IPS DF 6.9 (cell line): ENCODE measurements at regions not wholly inside any gene's neighbourhood (a gene's known extent, or its start where the extent isn't known, plus 50 kb on each side); places are given as distances from the start of the nearest gene placed in this dataset.

ENCODE experiments used
- DNase-seq: peaks from one replicate; pipeline ENCODE4 v3.0.0-alpha.2; 2013; ENCODE audit warnings: low read depth, low spot score
- H3K27ac ChIP-seq: one replicate; pipeline ENCODE4 v1.5.1; 2013; ENCODE audit warnings: low read length, control low read depth
- H3K27me3 ChIP-seq: 2 replicates; pipeline ENCODE4 v1.6.1; 2013; ENCODE audit warnings: mild to moderate bottlenecking, low read length; ENCODE audit not compliant: control insufficient read depth, insufficient read depth
- H3K36me3 ChIP-seq: 2 replicates; pipeline ENCODE4 v1.6.1; 2013; ENCODE audit warnings: low read length; ENCODE audit not compliant: control insufficient read depth, insufficient read depth
- H3K4me1 ChIP-seq: 2 replicates; pipeline ENCODE4 v1.6.1; 2013; ENCODE audit warnings: low read length; ENCODE audit not compliant: control insufficient read depth, insufficient read depth
- H3K4me3 ChIP-seq: 2 replicates; pipeline ENCODE4 v1.5.1; 2013; ENCODE audit warnings: mild to moderate bottlenecking, low read length
- H3K9me3 ChIP-seq: 2 replicates; pipeline ENCODE4 v1.6.1; 2013; ENCODE audit warnings: low read length, inconsistent platforms; ENCODE audit not compliant: control insufficient read depth, insufficient read depth
- WGBS: extraction: QIAGEN DNeasy Blood & Tissue Kit; methylation state at CpG from one replicate; pipeline ENCODE4 v1.1.7; 2013; ENCODE audit warnings: mixed read lengths, missing lambda C conversion rate; ENCODE audit not compliant: insufficient read length, insufficient coverage; 5-methylcytosine and 5-hydroxymethylcytosine counted together

DNA sequence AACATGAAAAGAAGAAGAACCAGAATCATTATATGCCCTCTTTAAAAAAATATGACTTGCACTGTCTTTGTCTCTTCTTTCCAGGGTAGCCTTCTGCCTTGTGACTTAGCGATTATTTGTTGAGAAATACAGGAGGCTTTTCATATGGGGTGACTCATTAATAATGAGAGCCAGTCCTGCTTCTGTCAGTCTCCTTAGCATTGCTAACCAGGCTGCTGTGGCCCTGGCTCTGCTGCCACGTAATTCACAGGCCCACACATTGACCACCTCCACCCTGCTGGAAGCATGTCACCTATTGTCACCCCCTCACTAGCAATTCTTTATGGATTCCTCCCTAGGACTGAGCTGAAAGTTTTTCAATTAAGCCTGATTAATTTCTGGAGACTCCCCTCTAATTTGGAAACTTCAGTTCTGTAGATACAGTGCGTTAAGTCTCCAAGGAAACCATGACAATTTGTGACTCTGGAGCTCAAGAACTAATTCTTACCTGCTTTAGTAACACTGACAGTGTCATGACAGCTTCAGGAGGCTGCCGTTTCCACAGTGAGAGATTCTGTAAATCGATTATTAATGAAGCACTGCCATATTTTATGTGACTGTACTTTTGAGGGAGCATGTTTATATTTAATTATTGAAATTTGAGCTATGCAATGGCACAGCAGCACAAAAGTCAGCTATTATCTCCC lies 267.9 kb upstream of the SP8 start:
- no peak for DNase-seq
- no peaks in the 10 kb centered on the region for H3K9me3 ChIP-seq
- H3K4me1 ChIP-seq = no peaks in the 10 kb centered on the region
- WGBS = no CpG with 5 or more reads among the region's 5 CpGs
- H3K36me3 ChIP-seq = no peaks in the 10 kb centered on the region
- H3K27ac ChIP-seq = no peak overlapping the region
- H3K4me3 ChIP-seq = no peak overlapping the region
- no peaks in the 10 kb centered on the region for H3K27me3 ChIP-seq

DNA sequence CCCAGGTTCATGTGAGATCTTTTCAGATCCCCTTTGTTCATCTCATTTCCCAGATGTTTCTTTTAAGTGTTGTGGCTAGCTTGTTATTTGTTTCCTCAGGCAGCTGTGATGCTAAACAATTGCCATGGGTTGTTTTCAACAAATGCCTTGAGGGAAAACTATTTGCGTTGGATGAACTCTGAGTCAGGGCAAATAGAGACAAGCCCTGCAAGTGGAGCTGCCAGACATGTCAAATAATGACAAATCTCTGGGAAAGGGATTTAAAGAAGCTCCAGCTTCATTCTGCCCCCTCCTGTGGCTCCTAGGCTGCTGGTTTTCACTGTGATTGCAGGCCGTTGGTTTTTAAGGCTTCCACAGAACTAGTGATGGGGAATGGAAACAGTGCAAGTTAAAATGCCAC lies 272.4 kb upstream of the SP8 start:
- Histone ChIP-seq H3K4me1 (no peaks in the 10 kb centered on the region), H3K27ac (no peak overlapping the region), H3K27me3 (no peaks in the 10 kb centered on the region), H3K36me3 (no peaks in the 10 kb centered on the region), H3K9me3 (no peaks in the 10 kb centered on the region), H3K4me3 (no peak overlapping the region)
- DNase-seq = no peak
- no CpG with 5 or more reads among the region's 2 CpGs for WGBS

DNA sequence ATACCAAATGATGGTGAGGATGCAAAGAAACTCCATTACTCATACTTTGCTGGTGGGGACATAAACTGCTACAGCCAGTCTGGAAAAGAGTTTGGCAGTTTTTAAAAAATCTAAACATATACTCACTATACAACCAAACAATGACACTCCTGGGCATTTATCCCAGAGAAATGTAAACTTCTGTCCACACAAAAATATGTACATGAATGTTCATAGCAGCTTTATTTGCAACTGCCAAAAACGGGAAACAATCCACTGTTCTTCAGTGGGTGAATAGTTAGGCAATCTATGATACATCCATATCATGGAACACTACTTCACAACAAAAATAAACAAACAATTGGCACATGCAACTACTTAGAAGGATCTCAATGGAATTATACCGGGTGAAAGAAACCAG lies 276.4 kb upstream of the SP8 start:
- Histone ChIP-seq H3K27me3 (no peaks in the 10 kb centered on the region), H3K36me3 (no peaks in the 10 kb centered on the region), H3K4me1 (no peaks in the 10 kb centered on the region), H3K9me3 (no peaks in the 10 kb centered on the region), H3K27ac (no peak overlapping the region), H3K4me3 (no peak overlapping the region)
- WGBS = no CpG with 5 or more reads among the region's 2 CpGs
- no peak for DNase-seq

DNA sequence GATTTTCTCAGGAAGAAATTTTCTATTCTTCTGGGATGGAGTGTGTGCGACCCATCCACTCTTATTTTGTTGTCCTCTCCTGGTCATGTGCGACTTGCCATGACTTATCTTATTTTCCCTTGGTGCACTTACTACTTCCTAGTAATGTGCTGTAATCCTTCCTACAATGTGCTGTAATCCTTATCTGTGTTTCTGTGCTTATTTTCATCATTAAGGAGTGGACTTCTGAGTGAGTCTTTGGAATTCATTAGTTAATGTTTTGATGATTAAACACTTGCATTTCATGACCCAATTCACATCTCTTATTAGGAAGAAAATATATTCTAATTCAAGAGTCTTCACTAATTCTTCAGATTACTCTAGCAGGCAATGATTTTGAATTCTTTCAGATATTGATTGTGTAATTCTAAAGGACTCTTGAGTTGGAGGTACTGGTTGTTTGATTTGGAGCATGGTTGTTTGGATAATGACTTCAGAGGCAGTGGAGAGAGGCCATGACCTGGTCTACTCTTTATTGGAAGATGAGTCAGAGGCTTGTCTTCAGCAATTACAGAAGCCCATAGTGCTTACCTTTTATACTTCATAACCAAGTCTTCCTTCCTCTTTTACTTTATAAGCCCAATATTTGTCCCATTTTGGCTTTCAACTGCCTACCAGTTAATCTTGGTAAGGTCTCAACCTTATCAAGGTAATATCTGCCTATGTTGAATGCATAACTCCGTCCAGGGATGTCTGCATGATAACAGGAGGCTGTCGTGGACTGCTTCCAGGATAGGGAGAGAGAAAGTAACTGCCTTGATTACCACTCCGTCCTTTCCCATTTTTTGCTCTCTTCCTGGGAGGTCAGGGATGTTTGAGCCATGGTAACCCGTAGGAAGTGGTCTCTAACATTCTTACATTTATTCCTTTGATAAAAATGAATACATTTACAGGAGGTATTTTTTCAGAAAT lies 278.3 kb upstream of the SP8 start:
- Histone ChIP-seq H3K27me3 (no peaks in the 10 kb centered on the region), H3K9me3 (no peaks in the 10 kb centered on the region), H3K4me3 (no peak overlapping the region), H3K36me3 (no peaks in the 10 kb centered on the region), H3K4me1 (no peaks in the 10 kb centered on the region), H3K27ac (no peak overlapping the region)
- WGBS = no CpG with 5 or more reads among the region's 6 CpGs
- no peak for DNase-seq

DNA sequence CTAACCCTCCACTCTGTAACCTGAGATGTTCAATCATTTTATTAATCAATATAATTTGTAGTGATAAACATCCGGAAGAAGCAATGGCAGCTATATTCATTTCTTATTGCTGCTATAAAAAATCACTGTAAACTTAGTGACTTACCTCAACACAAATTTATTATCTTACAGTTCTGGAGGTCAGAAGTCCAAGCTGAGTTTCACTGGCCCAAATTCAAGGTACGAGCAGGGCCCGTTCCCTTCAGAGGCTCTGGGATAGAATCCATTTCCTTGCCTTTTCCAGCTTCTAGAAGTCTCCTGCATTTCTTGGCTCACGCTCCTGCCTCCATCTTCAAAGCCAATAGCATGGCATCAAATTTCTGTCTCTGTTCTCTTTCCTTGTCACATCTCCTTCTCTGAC lies 279.5 kb upstream of the SP8 start:
- WGBS = no CpG with 5 or more reads among the region's 4 CpGs
- no peaks in the 10 kb centered on the region for H3K27me3 ChIP-seq
- no peak for DNase-seq
- no peak overlapping the region for H3K4me3 ChIP-seq
- no peaks in the 10 kb centered on the region for H3K9me3 ChIP-seq
- H3K4me1 ChIP-seq = no peaks in the 10 kb centered on the region
- H3K27ac ChIP-seq = no peak overlapping the region
- no peaks in the 10 kb centered on the region for H3K36me3 ChIP-seq

DNA sequence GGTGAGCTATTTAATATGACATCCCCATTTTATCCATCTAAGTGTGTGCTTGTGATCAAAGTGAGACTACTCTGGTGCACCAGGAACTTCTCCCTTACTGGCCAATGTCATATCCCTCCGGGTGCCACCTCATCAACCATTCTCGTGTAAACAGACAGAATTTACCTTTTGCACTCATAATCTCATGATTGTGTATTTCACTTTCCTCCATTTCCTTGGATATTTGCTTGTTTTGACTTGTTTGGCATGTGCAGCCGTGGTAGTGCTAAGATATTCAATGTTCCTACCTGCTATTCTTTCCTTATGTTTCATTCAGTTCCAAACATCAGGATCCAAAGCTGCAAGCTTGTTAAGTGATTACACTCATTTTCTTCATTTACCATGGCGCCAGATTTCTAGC lies 280.5 kb upstream of the SP8 start:
- Histone ChIP-seq H3K27me3 (no peaks in the 10 kb centered on the region), H3K27ac (no peak overlapping the region), H3K4me3 (no peak overlapping the region), H3K36me3 (no peaks in the 10 kb centered on the region), H3K4me1 (no peaks in the 10 kb centered on the region), H3K9me3 (no peaks in the 10 kb centered on the region)
- no CpG with 5 or more reads among the region's 4 CpGs for WGBS
- no peak for DNase-seq

DNA sequence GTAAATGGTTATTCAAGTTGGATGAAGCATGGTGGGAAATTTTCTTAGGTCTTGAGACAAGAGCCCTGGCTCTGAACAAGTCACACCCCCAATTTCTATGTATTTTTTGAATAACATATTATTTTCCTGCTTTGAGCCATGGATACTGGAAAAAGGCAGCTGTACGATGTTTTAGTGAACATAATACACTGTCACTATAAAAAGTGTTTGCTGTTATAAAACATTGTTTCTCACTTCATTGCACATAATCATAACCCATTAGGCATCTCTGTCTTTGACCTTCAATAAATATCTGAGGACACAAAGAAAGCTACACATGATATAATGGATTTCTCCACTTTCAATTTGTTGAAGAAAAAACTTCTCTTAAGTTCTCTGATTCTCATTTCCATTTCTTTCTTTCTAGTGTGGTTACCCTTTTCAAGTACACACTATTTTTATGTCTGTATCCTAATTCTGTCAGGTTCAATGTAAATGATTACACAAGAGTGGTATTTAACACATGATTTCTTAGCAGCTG lies 283.9 kb upstream of the SP8 start:
- Histone ChIP-seq H3K27ac (no peak overlapping the region), H3K4me1 (no peaks in the 10 kb centered on the region), H3K9me3 (no peaks in the 10 kb centered on the region), H3K4me3 (no peak overlapping the region), H3K36me3 (no peaks in the 10 kb centered on the region), H3K27me3 (no peaks in the 10 kb centered on the region)
- no peak for DNase-seq
- no CpG with 5 or more reads among the region's 1 CpG for WGBS

DNA sequence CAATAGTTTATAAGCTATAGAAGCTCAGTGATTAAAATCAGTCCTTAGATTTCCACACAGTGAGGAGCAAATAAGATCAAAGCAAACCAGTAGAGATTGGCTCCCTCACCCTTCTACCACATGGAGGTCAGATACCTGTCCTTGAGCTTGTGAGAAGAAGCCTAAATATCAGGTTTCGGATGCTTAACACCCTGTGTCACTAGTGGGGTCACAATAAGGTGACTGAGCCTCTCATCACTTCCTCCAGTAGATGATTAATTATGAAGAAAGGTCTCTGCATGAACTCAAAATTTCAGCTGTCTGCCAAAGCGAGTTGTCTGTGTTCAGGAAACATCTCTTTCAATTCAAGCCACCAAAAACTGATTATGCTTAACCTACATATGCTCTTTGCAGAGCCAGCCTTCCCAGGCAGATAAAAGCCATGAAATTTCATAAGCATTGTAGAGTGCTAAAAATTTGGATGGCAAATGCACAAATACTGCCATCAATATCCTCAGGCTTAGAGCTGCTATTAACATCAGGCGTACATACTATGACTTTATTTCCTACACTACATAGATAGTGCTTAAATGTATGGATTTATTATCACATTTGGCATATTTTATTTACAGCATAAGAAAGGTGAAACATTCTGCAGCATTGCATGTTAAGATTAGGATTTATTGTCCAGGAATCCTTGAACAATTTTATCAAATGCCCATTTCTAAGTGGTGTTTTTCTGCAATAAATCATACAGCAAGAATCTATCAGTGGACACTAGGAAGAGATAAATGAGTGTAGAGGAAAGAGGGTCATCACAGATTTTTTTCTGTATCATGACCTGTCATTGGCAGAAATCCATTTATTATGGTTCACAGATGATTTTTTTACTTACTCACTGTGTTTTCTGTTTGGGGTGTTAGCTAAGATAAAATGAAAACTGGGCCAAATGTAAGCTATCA lies 285.1 kb upstream of the SP8 start:
- Histone ChIP-seq H3K9me3 (no peaks in the 10 kb centered on the region), H3K27me3 (no peaks in the 10 kb centered on the region), H3K4me1 (no peaks in the 10 kb centered on the region), H3K36me3 (no peaks in the 10 kb centered on the region), H3K27ac (no peak overlapping the region), H3K4me3 (no peak overlapping the region)
- no peak for DNase-seq
- no CpG with 5 or more reads among the region's 3 CpGs for WGBS

DNA sequence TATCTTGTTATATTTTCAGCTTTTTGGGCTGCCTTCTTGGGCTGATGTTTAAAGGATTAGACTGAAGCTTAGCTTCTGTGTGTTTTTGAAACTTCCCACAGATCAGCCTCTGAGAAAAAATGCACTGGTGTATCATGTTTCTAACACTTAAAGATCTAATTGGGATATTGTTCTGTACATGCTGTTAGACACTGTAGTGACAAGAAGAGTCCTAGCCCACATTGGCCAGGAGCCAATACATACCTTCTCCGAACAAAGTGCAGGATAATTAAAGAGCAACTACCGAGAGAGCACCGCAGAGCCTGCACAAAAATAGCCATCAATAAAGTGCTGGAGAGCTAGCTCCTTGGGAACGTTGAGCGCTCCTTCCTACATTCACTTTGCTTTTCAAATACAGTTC lies 289.4 kb upstream of the SP8 start:
- H3K4me3 ChIP-seq = no peak overlapping the region
- no peaks in the 10 kb centered on the region for H3K4me1 ChIP-seq
- no peak for DNase-seq
- no peaks in the 10 kb centered on the region for H3K36me3 ChIP-seq
- no peak overlapping the region for H3K27ac ChIP-seq
- H3K9me3 ChIP-seq = no peaks in the 10 kb centered on the region
- WGBS = no CpG with 5 or more reads among the region's 5 CpGs
- H3K27me3 ChIP-seq = no peaks in the 10 kb centered on the region

DNA sequence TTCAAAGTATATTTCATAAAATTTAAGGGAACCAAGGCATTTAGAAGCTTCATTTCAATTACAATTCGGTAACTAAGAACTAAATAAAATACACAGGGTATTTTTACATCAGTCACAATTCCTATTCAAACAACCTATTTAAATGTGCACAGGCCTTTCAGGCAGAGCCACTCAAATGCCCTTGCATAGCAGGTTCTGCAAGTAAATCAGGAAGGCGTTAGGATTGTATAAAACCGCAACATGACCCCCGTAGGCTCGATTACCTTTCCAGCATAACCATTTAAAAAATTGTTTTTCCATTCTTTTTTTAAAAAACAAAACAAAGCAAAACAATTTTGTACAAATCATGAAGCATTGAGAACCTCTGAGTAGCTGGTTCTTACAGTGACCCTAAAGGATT lies 289.9 kb upstream of the SP8 start:
- DNase-seq = no peak
- Histone ChIP-seq H3K4me1 (no peaks in the 10 kb centered on the region), H3K4me3 (no peak overlapping the region), H3K9me3 (no peaks in the 10 kb centered on the region), H3K36me3 (no peaks in the 10 kb centered on the region), H3K27ac (no peak overlapping the region), H3K27me3 (no peaks in the 10 kb centered on the region)
- no CpG with 5 or more reads among the region's 5 CpGs for WGBS
